ENCODE measurements at regions not wholly inside any gene's neighbourhood (a gene's known extent, or its start where the extent isn't known, plus 50 kb on each side); places are given as distances from the start of the nearest gene placed in this dataset.
"Not testable (repeated sequence)": the region's sequence is repeated elsewhere in the genome, so short reads cannot be mapped to it uniquely, and the experiment has no call there.

- no peak overlapping the region for H4K8ac ChIP-seq (ENCODE audit: low read depth, low read length)
- H3K27me3 ChIP-seq (ENCODE audit: insufficient read depth, low read length, poor library complexity) = no peaks in the 10 kb centered on the region
- H3K79me1 ChIP-seq (ENCODE audit: low read length) = no peaks in the 10 kb centered on the region
- no CpG with 5 or more reads among the region's 12 CpGs for WGBS (ENCODE audit: extremely low coverage, insufficient coverage, low lambda C conversion rate)
- no peaks in the 10 kb centered on the region for H3K36me3 ChIP-seq (ENCODE audit: control insufficient read depth, insufficient read depth, low read length)
- no peaks in the 10 kb centered on the region for H3K79me2 ChIP-seq (ENCODE audit: control insufficient read depth, insufficient read depth, low read length)
- no peak for DNase-seq
- H3K4ac ChIP-seq (ENCODE audit: low read depth, low read length) = no peak overlapping the region
- no peak overlapping the region for H3K56ac ChIP-seq (ENCODE audit: low read length)
- no peak overlapping the region for H3K4me2 ChIP-seq (ENCODE audit: low read length)
- H2BK120ac ChIP-seq (ENCODE audit: low read depth, low read length) = no peak overlapping the region
- H2BK5ac ChIP-seq (ENCODE audit: low read length) = no peak overlapping the region
- no peak overlapping the region for H3K4me3 ChIP-seq (ENCODE audit: low read length)
- no peak overlapping the region for H2AK5ac ChIP-seq (ENCODE audit: low read length)
- H3K27ac ChIP-seq (ENCODE audit: low read depth, low read length) = no peak overlapping the region
- H3K23ac ChIP-seq (ENCODE audit: low read length) = no peak overlapping the region
- no peak overlapping the region for H2BK15ac ChIP-seq (replicated peaks; ENCODE audit: low read depth)
- H3K9ac ChIP-seq (ENCODE audit: low read length) = no peak overlapping the region
- no peak overlapping the region for H3K18ac ChIP-seq (ENCODE audit: low read length)
- no peaks in the 10 kb centered on the region for H3K4me1 ChIP-seq (ENCODE audit: control insufficient read depth, low read depth, low read length)
- H4K5ac ChIP-seq (ENCODE audit: low read length) = no peak overlapping the region
These were observed 78.3 kb downstream of the CRLF2 start for GRCh38 chrX:1134156-1134555.

GRCh38 chrX:1126738-1127137, 85.7 kb downstream of the CRLF2 start:
- WGBS (ENCODE audit: extremely low coverage, insufficient coverage, low lambda C conversion rate) = no CpG with 5 or more reads among the region's 3 CpGs
- Histone ChIP-seq H2AK5ac (ENCODE audit: low read length) (no peak overlapping the region), H3K23ac (ENCODE audit: low read length) (no peak overlapping the region), H3K27ac (ENCODE audit: low read depth, low read length) (no peak overlapping the region), H2BK5ac (ENCODE audit: low read length) (no peak overlapping the region), H3K79me1 (ENCODE audit: low read length) (no peaks in the 10 kb centered on the region), H3K4ac (ENCODE audit: low read depth, low read length) (no peak overlapping the region), H3K18ac (ENCODE audit: low read length) (no peak overlapping the region), H2BK120ac (ENCODE audit: low read depth, low read length) (no peak overlapping the region), H3K4me2 (ENCODE audit: low read length) (no peak overlapping the region), H3K27me3 (ENCODE audit: insufficient read depth, low read length, poor library complexity) (no peaks in the 10 kb centered on the region), H3K9ac (ENCODE audit: low read length) (no peak overlapping the region), H3K4me3 (ENCODE audit: low read length) (no peak overlapping the region), H3K4me1 (ENCODE audit: control insufficient read depth, low read depth, low read length) (no peaks in the 10 kb centered on the region), H4K5ac (ENCODE audit: low read length) (no peak overlapping the region), H2BK15ac (replicated peaks; ENCODE audit: low read depth) (no peak overlapping the region), H3K36me3 (ENCODE audit: control insufficient read depth, insufficient read depth, low read length) (no peaks in the 10 kb centered on the region), H3K79me2 (ENCODE audit: control insufficient read depth, insufficient read depth, low read length) (no peaks in the 10 kb centered on the region), H3K56ac (ENCODE audit: low read length) (no peak overlapping the region), H4K8ac (ENCODE audit: low read depth, low read length) (no peak overlapping the region)
- DNase-seq = no peak

GRCh38 chrX:1124531-1124930, 87.9 kb downstream of the CRLF2 start:
- H3K56ac ChIP-seq (ENCODE audit: low read length) = no peak overlapping the region
- H3K18ac ChIP-seq (ENCODE audit: low read length) = no peak overlapping the region
- H3K4me1 ChIP-seq (ENCODE audit: control insufficient read depth, low read depth, low read length) = no peaks in the 10 kb centered on the region
- H3K4me2 ChIP-seq (ENCODE audit: low read length) = no peak overlapping the region
- no peak overlapping the region for H2BK120ac ChIP-seq (ENCODE audit: low read depth, low read length)
- no peak for DNase-seq
- no peak overlapping the region for H3K27ac ChIP-seq (ENCODE audit: low read depth, low read length)
- H3K9ac ChIP-seq (ENCODE audit: low read length) = no peak overlapping the region
- WGBS (ENCODE audit: extremely low coverage, insufficient coverage, low lambda C conversion rate) = no CpG with 5 or more reads among the region's 11 CpGs
- H2AK5ac ChIP-seq (ENCODE audit: low read length) = no peak overlapping the region
- no peaks in the 10 kb centered on the region for H3K27me3 ChIP-seq (ENCODE audit: insufficient read depth, low read length, poor library complexity)
- H3K36me3 ChIP-seq (ENCODE audit: control insufficient read depth, insufficient read depth, low read length) = no peaks in the 10 kb centered on the region
- no peaks in the 10 kb centered on the region for H3K79me1 ChIP-seq (ENCODE audit: low read length)
- H4K5ac ChIP-seq (ENCODE audit: low read length) = no peak overlapping the region
- no peak overlapping the region for H3K23ac ChIP-seq (ENCODE audit: low read length)
- no peak overlapping the region for H2BK5ac ChIP-seq (ENCODE audit: low read length)
- H3K79me2 ChIP-seq (ENCODE audit: control insufficient read depth, insufficient read depth, low read length) = no peaks in the 10 kb centered on the region
- no peak overlapping the region for H4K8ac ChIP-seq (ENCODE audit: low read depth, low read length)
- H2BK15ac ChIP-seq (replicated peaks; ENCODE audit: low read depth) = no peak overlapping the region
- no peak overlapping the region for H3K4me3 ChIP-seq (ENCODE audit: low read length)
- H3K4ac ChIP-seq (ENCODE audit: low read depth, low read length) = no peak overlapping the region

GRCh38 chrX:1122851-1123250, 89.6 kb downstream of the CRLF2 start:
- H3K27me3 ChIP-seq (ENCODE audit: insufficient read depth, low read length, poor library complexity); H3K9ac ChIP-seq (ENCODE audit: low read length); H3K23ac ChIP-seq (ENCODE audit: low read length); H3K36me3 ChIP-seq (ENCODE audit: control insufficient read depth, insufficient read depth, low read length); H2BK15ac ChIP-seq (replicated peaks; ENCODE audit: low read depth); H3K4me1 ChIP-seq (ENCODE audit: control insufficient read depth, low read depth, low read length); H2BK5ac ChIP-seq (ENCODE audit: low read length); H3K4ac ChIP-seq (ENCODE audit: low read depth, low read length); DNase-seq; H4K8ac ChIP-seq (ENCODE audit: low read depth, low read length); H2BK120ac ChIP-seq (ENCODE audit: low read depth, low read length); H3K4me2 ChIP-seq (ENCODE audit: low read length); H3K18ac ChIP-seq (ENCODE audit: low read length); H3K27ac ChIP-seq (ENCODE audit: low read depth, low read length); H3K56ac ChIP-seq (ENCODE audit: low read length); H4K5ac ChIP-seq (ENCODE audit: low read length); H3K4me3 ChIP-seq (ENCODE audit: low read length); H3K79me2 ChIP-seq (ENCODE audit: control insufficient read depth, insufficient read depth, low read length); H2AK5ac ChIP-seq (ENCODE audit: low read length); H3K79me1 ChIP-seq (ENCODE audit: low read length): not testable (repeated sequence)
- no CpG with 5 or more reads among the region's 12 CpGs for WGBS (ENCODE audit: extremely low coverage, insufficient coverage, low lambda C conversion rate)

- H2BK15ac ChIP-seq (replicated peaks; ENCODE audit: low read depth) = no peak overlapping the region
- no CpG with 5 or more reads among the region's 2 CpGs for WGBS (ENCODE audit: extremely low coverage, insufficient coverage, low lambda C conversion rate)
- H4K5ac ChIP-seq (ENCODE audit: low read length) = no peak overlapping the region
- H3K4me1 ChIP-seq (ENCODE audit: control insufficient read depth, low read depth, low read length) = no peaks in the 10 kb centered on the region
- no peak overlapping the region for H3K9ac ChIP-seq (ENCODE audit: low read length)
- no peak overlapping the region for H4K8ac ChIP-seq (ENCODE audit: low read depth, low read length)
- H3K36me3 ChIP-seq (ENCODE audit: control insufficient read depth, insufficient read depth, low read length) = no peaks in the 10 kb centered on the region
- no peak overlapping the region for H3K27ac ChIP-seq (ENCODE audit: low read depth, low read length)
- no peak overlapping the region for H2BK120ac ChIP-seq (ENCODE audit: low read depth, low read length)
- no peak overlapping the region for H3K4ac ChIP-seq (ENCODE audit: low read depth, low read length)
- H2BK5ac ChIP-seq (ENCODE audit: low read length) = no peak overlapping the region
- H3K27me3 ChIP-seq (ENCODE audit: insufficient read depth, low read length, poor library complexity) = no peaks in the 10 kb centered on the region
- H3K79me1 ChIP-seq (ENCODE audit: low read length) = no peaks in the 10 kb centered on the region
- H2AK5ac ChIP-seq (ENCODE audit: low read length) = no peak overlapping the region
- no peak overlapping the region for H3K4me3 ChIP-seq (ENCODE audit: low read length)
- no peak for DNase-seq
- H3K4me2 ChIP-seq (ENCODE audit: low read length) = no peak overlapping the region
- H3K18ac ChIP-seq (ENCODE audit: low read length) = no peak overlapping the region
- no peaks in the 10 kb centered on the region for H3K79me2 ChIP-seq (ENCODE audit: control insufficient read depth, insufficient read depth, low read length)
- no peak overlapping the region for H3K56ac ChIP-seq (ENCODE audit: low read length)
- H3K23ac ChIP-seq (ENCODE audit: low read length) = no peak overlapping the region
These were observed 93.2 kb downstream of the CRLF2 start for GRCh38 chrX:1119275-1119674.

DNA sequence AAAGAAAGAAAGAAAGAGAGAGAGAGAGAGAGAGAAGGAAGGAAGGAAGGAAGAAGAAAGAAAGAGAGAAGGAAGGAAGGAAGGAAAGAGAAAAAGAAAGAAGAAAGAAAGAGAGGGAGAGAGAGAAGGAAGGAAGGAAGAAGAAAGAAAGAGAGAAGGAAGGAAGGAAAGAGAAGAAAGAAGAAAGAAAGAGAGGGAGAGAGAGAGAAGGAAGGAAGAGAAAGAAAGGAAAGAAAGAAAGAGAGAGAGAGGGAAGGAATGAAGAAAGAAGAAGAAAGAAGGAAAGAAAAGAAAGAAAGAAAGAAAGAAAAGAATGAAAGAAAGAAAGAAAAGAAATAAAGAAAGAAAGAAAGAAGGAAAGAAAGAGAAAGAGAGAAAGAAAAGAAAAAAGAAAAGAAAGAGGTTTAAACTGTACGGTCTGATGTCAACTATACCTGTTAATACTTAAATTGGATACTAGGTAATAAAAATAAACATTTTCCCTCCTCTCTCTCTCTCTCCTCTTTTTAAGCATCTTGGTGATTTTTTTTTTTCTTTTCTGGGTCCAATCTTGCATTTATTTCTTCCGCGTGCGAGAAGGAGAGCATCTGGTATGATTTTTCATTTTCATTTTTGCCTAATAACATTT, 93.8 kb downstream of the CRLF2 start:
- Histone ChIP-seq H2BK5ac (ENCODE audit: low read length) (no peak overlapping the region), H2AK5ac (ENCODE audit: low read length) (no peak overlapping the region), H3K4me1 (ENCODE audit: control insufficient read depth, low read depth, low read length) (no peaks in the 10 kb centered on the region), H2BK120ac (ENCODE audit: low read depth, low read length) (no peak overlapping the region), H3K23ac (ENCODE audit: low read length) (no peak overlapping the region), H3K56ac (ENCODE audit: low read length) (no peak overlapping the region), H4K8ac (ENCODE audit: low read depth, low read length) (no peak overlapping the region), H3K36me3 (ENCODE audit: control insufficient read depth, insufficient read depth, low read length) (no peaks in the 10 kb centered on the region), H3K79me1 (ENCODE audit: low read length) (no peaks in the 10 kb centered on the region), H3K4ac (ENCODE audit: low read depth, low read length) (no peak overlapping the region), H4K5ac (ENCODE audit: low read length) (no peak overlapping the region), H3K4me2 (ENCODE audit: low read length) (no peak overlapping the region), H3K18ac (ENCODE audit: low read length) (no peak overlapping the region), H3K79me2 (ENCODE audit: control insufficient read depth, insufficient read depth, low read length) (no peaks in the 10 kb centered on the region), H3K4me3 (ENCODE audit: low read length) (no peak overlapping the region), H2BK15ac (replicated peaks; ENCODE audit: low read depth) (no peak overlapping the region), H3K9ac (ENCODE audit: low read length) (no peak overlapping the region), H3K27me3 (ENCODE audit: insufficient read depth, low read length, poor library complexity) (no peaks in the 10 kb centered on the region), H3K27ac (ENCODE audit: low read depth, low read length) (no peak overlapping the region)
- WGBS (ENCODE audit: extremely low coverage, insufficient coverage, low lambda C conversion rate) = no CpG with 5 or more reads among the region's 4 CpGs
- DNase-seq = no peak
